ENCODE measurements at regions not wholly inside any gene's neighbourhood (a gene's known extent, or its start where the extent isn't known, plus 50 kb on each side); places are given as distances from the start of the nearest gene placed in this dataset.

DNA sequence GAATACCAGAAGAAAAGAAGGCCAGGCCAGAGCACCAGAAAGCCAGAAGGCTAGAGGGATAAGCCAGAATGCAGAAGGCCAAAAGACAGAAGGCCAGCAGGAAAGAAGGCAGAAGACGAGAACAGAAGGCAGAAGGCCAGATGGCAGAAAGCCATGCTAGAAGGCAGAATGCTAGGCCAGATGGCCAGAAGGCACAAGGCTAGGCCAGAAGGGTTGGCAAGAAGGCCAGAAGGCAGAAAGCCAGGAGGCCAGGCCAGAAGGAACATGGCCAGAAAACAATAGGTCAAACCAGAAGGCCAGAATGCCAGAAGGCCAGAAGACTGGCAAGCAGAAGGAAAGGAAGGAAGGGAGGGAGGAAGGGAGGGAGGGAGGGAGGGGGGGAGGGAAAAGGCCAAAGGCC is 188.8 kb downstream of the TUBA3C start:
- POLR2A ChIA-PET = no interaction called here
- Histone ChIP-seq H3K9me3 (peaks cover 11% of the 10 kb centered on the region; the same call in 1 of the 2 replicates), H3K4me3 (ENCODE audit: low read depth, low read length) (no peak overlapping the region), H3K27me3 (replicated peaks; ENCODE audit: control insufficient read depth, insufficient read depth, low read length) (no peaks in the 10 kb centered on the region), H3K36me3 (ENCODE audit: control insufficient read depth, insufficient read depth, low read length) (no peaks in the 10 kb centered on the region), H3K4me1 (no peaks in the 10 kb centered on the region)
- Mint-ChIP-seq H3K4me3 (ENCODE audit: unreplicated experiment) (no peak overlapping the region), H3K27ac (ENCODE audit: unreplicated experiment) (no peak overlapping the region), H3K36me3 (ENCODE audit: insufficient read depth, unreplicated experiment) (no peaks in the 10 kb centered on the region), H3K9me3 (ENCODE audit: unreplicated experiment) (peaks cover 71% of the 10 kb centered on the region), H3K27me3 (ENCODE audit: insufficient read depth, unreplicated experiment) (no peaks in the 10 kb centered on the region), H3K4me1 (ENCODE audit: low read depth, unreplicated experiment) (no peaks in the 10 kb centered on the region)
- intact Hi-C loops (cut with micrococcal nuclease; ENCODE audit: unreplicated experiment) = no loop called here
- CTCF ChIA-PET = no interaction called here
- TF ChIP-seq, protein P1, sequence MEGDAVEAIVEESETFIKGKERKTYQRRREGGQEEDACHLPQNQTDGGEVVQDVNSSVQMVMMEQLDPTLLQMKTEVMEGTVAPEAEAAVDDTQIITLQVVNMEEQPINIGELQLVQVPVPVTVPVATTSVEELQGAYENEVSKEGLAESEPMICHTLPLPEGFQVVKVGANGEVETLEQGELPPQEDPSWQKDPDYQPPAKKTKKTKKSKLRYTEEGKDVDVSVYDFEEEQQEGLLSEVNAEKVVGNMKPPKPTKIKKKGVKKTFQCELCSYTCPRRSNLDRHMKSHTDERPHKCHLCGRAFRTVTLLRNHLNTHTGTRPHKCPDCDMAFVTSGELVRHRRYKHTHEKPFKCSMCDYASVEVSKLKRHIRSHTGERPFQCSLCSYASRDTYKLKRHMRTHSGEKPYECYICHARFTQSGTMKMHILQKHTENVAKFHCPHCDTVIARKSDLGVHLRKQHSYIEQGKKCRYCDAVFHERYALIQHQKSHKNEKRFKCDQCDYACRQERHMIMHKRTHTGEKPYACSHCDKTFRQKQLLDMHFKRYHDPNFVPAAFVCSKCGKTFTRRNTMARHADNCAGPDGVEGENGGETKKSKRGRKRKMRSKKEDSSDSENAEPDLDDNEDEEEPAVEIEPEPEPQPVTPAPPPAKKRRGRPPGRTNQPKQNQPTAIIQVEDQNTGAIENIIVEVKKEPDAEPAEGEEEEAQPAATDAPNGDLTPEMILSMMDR (IDR thresholded peaks at IDR 0.05; ENCODE audit: insufficient read depth in 1 of 2, low read depth in 1 of 2, low read length in 1 of 2, severe bottlenecking in 1 of 2, unreplicated experiment in 1 of 2) = no peak
- BruUV-seq (replicated peaks) = no TSS peak
- no peak for DNase-seq

DNA sequence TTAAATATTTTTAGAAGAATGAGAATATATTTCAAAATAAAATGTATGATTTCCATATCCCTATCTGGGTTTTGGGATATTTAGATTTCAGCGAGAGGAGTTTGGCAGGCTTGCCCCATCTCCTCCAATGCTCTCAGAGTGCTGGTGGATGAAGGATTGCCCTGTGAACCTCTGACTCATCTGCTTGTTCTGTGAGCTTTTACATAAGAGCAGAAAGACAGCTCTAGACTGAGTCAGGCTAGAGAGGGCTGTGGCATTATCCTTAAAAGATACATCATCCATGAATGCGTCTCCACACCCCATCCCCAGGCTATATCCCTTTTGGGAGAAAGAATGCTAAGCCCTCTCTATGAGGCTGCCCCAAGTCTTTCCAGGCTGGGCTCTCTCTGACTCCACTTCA is 190.6 kb downstream of the TUBA3C start:
- BruUV-seq (replicated peaks) = no TSS peak
- TF ChIP-seq, protein P1 (IDR thresholded peaks at IDR 0.05; ENCODE audit: insufficient read depth in 1 of 2, low read depth in 1 of 2, low read length in 1 of 2, severe bottlenecking in 1 of 2, unreplicated experiment in 1 of 2) = no peak
- no peaks in the 10 kb centered on the region for H3K36me3 Mint-ChIP-seq (ENCODE audit: insufficient read depth, unreplicated experiment)

DNA sequence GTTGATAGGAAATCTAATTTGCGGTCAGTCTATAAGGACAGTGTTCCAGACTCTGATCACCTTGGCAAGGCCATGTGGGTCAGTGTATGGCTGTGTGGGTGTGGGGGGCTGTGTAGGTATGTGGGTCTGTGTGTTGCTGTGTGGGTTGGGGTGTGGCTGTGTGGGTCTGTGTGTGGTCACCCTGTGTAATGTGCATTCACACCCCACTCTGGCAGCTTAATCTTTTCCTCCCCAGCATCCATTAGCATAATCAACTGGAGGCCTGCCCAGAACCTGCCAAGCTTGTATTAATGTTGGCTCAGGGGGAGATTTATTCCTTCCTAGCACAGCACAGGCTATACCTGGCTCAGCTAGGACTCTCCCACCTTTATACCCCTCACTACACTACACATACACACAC is 203.2 kb downstream of the TUBA3C start:
- Histone ChIP-seq H3K4me1 (no peaks in the 10 kb centered on the region), H3K4me3 (ENCODE audit: low read depth, low read length) (no peak overlapping the region), H3K27me3 (replicated peaks; ENCODE audit: control insufficient read depth, insufficient read depth, low read length) (no peaks in the 10 kb centered on the region), H3K36me3 (ENCODE audit: control insufficient read depth, insufficient read depth, low read length) (no peaks in the 10 kb centered on the region), H3K9me3 (peaks cover 3% of the 10 kb centered on the region; the same call in 1 of the 2 replicates)
- H3K4me3 Mint-ChIP-seq (ENCODE audit: unreplicated experiment) = no peak overlapping the region
- intact Hi-C loops (cut with micrococcal nuclease; ENCODE audit: unreplicated experiment) = no loop called here
- no peaks in the 10 kb centered on the region for H3K9me3 Mint-ChIP-seq (ENCODE audit: unreplicated experiment)
- no TSS peak for BruUV-seq (replicated peaks)
- no peak overlapping the region for H3K27ac Mint-ChIP-seq (ENCODE audit: unreplicated experiment)
- H3K27me3 Mint-ChIP-seq (ENCODE audit: insufficient read depth, unreplicated experiment) = peaks cover 6% of the 10 kb centered on the region
- no peaks in the 10 kb centered on the region for H3K36me3 Mint-ChIP-seq (ENCODE audit: insufficient read depth, unreplicated experiment)
- ChIA-PET CTCF (no interaction called here), POLR2A (no interaction called here)
- no peaks in the 10 kb centered on the region for H3K4me1 Mint-ChIP-seq (ENCODE audit: low read depth, unreplicated experiment)
- TF ChIP-seq, protein P1 (IDR thresholded peaks at IDR 0.05; ENCODE audit: insufficient read depth in 1 of 2, low read depth in 1 of 2, low read length in 1 of 2, severe bottlenecking in 1 of 2, unreplicated experiment in 1 of 2) = no peak
- no peak for DNase-seq

More for the DNA sequence above, 190.6 kb downstream of the TUBA3C start:
- H3K4me3 Mint-ChIP-seq (ENCODE audit: unreplicated experiment) = no peak overlapping the region
- Histone ChIP-seq H3K36me3 (ENCODE audit: control insufficient read depth, insufficient read depth, low read length) (no peaks in the 10 kb centered on the region), H3K27me3 (replicated peaks; ENCODE audit: control insufficient read depth, insufficient read depth, low read length) (no peaks in the 10 kb centered on the region), H3K9me3 (peaks cover 11% of the 10 kb centered on the region; the same call in 1 of the 2 replicates), H3K4me1 (no peaks in the 10 kb centered on the region), H3K4me3 (ENCODE audit: low read depth, low read length) (no peak overlapping the region)
- POLR2A ChIA-PET = no interaction called here
- CTCF ChIA-PET = no interaction called here
- H3K4me1 Mint-ChIP-seq (ENCODE audit: low read depth, unreplicated experiment) = no peaks in the 10 kb centered on the region
- H3K9me3 Mint-ChIP-seq (ENCODE audit: unreplicated experiment) = peaks cover 65% of the 10 kb centered on the region
- DNase-seq = no peak
- no peaks in the 10 kb centered on the region for H3K27me3 Mint-ChIP-seq (ENCODE audit: insufficient read depth, unreplicated experiment)
- intact Hi-C loops (cut with micrococcal nuclease; ENCODE audit: unreplicated experiment) = no loop called here
- H3K27ac Mint-ChIP-seq (ENCODE audit: unreplicated experiment) = no peak overlapping the region
